NOMO-1 treated with DMSO at 0.1 percent for 48 hours (cell line): ENCODE measurements at regions not wholly inside any gene's neighbourhood (a gene's known extent, or its start where the extent isn't known, plus 50 kb on each side); places are given as distances from the start of the nearest gene placed in this dataset.
"Not testable (repeated sequence)": the region's sequence is repeated elsewhere in the genome, so short reads cannot be mapped to it uniquely, and the experiment has no call there.

Source experiments
- DNase-seq: peaks from one replicate; lab custom pipeline; 2025; ENCODE audit not compliant: unreplicated experiment; lab: John Stamatoyannopoulos, UW

DNA sequence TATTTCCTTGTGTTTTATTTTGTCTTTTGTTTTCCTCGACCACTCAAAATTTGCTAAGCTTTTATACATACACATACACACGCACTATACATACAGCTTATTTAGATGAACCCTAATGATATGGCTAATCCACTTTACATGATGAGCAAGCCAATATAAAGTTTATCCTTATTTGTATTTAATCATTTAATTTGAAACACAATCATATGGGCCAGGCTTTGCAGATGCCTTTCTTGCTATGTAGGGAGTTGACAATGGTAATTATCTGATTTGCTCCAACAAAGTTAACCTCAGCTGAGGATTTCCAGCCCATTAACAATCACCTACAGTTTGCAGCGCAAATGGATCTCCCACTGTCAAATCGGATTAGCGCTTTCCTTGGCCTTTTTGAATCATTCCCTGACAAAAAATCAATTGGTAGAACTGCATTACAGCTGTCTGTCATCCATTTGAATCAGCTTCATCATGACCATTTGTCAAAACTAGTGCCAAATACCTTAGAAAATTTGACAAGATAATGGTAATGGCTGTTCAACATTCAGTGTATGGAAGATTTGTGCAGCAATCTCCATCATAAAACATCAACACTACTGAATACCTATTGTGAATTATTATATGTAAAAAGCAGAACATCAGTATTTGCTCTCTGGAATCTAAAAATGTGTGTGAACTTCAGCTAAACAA lies 352.6 kb downstream of the MRPL39 start:
- DNase-seq = no peak

GRCh38 chr21:25246546-25246945 lies 360.7 kb downstream of the MRPL39 start:
- DNase-seq = no peak

- no peak for DNase-seq
These were observed 362.5 kb downstream of the MRPL39 start for GRCh38 chr21:25244735-25245134.

DNA sequence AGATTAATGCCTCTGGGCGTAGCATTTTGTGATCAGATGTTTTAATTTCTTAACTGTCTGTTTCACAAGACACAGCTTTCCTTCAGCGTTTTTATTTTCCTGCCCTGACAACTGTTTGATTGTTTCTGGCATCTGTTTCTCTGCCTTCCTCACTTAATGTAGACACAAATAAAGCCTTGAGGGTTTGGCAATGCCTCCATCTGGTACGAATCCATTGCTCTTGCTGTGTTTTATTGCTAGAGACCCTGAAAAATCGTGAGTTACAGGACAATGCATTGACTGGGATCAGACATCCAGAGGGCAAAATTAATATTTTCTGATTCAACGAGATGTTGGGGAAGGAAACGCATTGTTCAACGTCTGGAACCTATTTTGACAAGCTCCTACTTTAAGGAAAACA lies 363.5 kb downstream of the MRPL39 start:
- no peak for DNase-seq

DNA sequence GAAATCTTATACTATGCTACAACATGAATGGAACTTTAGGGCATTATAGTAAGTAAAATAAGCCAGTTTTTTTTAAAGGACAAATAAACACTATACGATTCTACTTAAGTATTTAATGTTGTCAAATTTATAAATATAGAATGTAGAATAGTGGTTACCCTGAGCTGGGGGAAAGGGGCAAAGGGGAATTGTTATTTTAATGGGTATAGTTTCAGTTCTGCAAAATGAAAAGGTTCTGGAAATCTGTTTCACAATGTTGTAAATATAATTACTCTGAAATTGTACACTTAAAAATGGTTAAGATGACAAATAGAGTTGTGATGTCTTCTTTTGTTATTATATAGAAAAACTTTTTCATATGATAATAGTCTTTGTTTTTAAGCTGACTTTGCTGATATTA lies 366.3 kb downstream of the MRPL39 start:
- peak; percentile 80 for DNase-seq

DNA sequence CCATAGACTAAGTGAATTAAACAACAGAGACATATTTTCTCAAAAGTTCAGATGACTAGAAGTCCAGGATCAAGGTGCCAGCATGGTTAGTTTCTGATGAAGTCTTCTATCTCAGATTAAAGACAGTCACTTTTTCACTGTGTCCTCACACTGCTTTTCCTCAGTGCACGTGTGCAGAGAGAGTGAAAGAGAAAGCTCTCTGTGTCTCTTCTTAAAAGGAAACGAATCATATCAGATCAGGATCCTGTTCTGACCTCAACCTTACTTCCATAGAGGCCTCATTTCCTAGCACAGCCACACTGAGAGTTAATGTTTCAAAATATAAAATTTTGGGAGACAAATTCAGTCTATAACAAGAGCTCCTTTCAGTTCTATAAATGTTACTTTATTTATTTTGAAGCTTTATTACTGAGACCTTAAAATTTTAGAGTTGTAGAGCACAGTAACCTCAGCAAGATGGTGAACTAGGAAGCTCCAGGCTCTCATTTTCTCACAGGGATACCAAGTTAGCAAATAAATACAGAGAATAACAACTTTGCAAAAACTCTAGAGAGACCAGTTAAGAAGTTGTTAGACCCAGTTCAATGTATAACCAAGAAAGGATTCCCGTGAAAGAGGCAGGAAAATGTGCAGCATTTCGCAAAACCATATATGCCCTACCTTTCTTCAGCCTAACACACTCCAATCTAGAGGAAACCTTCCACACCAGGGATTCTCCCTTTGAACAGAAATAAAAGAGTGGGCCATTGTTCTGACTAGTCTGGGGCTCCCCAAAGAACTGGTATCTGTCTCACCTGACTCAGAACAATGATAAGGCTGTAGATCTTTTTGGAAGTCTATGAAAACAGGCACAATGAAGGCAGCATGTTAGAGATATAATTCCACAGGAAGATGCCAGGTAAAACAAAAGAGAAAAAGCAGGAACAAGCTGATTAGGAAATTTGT lies 372.2 kb downstream of the MRPL39 start:
- DNase-seq = no peak

- DNase-seq = no peak
These were observed 386.3 kb downstream of the MRPL39 start for GRCh38 chr21:25220954-25221353.

DNA sequence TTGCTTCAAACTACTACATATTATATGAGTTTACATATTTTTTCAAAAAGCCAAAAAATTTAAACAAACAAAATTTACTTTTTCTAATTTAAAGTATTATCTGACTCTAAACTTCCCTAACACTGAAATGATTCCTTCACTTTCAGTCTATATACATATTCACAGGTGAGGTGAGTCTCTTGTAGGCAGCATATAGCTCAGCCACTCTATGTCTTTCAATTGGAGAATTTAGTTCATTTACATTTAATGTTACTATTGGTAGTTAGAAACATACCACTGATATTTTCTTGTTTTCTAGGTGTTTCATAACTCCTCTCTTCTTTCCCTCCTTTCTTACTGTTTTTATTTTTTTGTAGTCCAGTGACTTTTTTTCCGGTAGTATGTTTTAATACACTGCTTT lies 387.1 kb downstream of the MRPL39 start:
- DNase-seq = no peak

- no peak for DNase-seq
These were observed 391.4 kb downstream of the MRPL39 start for GRCh38 chr21:25215698-25216384.

GRCh38 chr21:25214676-25215075 lies 392.6 kb downstream of the MRPL39 start:
- DNase-seq = no peak

- DNase-seq = no peak
These were observed 407.3 kb downstream of the MRPL39 start for GRCh38 chr21:25199944-25200343.

DNA sequence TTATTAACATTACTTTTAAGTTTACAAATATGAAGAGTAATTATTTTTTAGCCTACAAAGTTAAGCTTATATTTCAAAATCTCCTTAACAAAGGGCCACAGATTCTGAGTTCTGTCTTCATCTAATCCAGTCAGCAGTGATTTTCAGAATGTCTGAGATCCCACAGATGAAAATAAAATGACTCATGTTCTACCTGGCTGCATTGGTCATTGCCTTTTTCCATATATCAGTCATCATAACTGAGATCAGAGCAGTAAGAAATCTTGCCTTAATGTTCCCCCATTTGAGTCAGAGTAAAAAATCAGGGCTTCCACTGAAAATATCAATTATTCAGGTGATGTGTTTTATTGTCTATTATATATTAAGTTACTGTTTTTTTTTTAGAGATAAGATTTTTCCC lies 416.1 kb downstream of the MRPL39 start:
- no peak for DNase-seq

DNA sequence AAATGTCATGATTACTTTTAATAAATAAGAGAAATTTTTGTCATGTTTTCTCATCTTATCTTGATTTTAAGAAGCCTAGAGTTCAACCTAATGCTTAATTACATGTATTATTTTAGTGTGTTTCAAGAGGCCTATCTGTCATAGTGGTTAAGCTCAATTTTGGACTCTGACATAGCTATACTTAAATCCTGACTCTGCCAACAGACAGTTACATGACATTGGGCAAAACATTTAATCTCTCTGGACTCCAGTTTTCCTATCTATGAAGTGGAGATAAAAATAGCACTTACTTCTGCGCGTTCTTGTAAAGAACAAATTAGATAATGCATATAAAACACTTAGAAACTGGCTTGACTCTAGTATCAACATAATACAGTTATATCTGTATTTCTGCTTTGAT lies 417.8 kb downstream of the MRPL39 start:
- DNase-seq = no peak

DNA sequence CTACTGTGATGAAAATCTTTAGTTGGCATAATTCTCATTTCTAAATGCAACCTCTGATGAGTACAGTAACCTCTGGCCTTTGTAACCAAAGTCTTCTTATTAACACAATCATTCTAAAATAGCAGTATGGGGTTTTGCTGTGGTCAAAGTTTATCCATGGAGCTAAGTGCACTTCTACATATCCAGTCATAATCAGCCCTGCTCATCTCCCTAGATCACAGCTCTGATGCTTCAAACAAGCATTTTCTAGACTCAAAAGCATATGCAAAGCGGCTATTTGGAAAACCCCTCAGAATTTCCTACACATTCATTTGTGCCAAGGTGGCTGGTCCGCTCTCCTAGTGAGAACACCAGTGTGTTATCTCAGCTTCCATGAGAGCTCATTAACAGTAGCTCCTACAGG lies 418.6 kb downstream of the MRPL39 start:
- DNase-seq = no peak

GRCh38 chr21:25186273-25186672 lies 421.0 kb downstream of the MRPL39 start:
- DNase-seq = no peak

- no peak for DNase-seq
These were observed 423.7 kb downstream of the MRPL39 start for GRCh38 chr21:25183577-25183976.

DNA sequence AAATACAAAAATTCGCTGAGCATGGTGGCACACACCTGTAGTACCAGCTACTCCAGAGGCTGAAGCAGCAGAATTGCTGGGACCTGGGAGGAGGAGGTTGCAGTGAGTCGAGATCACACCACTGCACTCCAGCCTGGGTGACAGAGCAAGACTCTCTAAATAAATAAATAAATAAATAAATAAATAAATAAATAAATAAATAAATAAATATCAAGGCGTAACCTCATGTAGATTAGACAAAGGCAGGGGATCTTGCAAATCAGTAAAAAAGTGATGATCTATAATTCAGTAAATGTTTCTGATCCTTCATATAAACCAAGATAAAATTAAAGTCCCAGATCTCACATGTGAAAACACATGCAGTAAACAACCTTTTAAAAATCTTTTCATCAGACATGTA lies 425.6 kb downstream of the MRPL39 start:
- not testable (repeated sequence) for DNase-seq

DNA sequence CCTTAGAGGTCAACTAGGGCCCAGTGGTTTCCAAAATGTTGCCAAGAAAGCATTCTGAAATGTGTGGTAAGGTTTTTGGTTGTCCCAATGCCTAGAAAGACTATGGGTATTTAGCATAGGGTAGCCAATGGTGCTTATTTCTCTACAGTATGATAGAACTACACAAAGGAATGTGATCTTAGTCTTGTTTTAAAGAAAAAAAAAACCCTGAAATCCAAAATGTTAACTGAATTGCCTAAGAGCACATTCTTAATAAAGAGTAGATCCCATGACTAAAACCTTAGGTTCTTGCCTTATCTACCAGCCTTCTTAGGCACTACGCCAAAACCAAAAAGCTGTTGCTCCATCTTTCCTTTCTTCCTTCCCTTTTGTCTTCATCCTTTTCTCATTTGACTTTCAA lies 428.2 kb downstream of the MRPL39 start:
- peak; percentile 35 for DNase-seq

GRCh38 chr21:25176637-25177412 lies 430.5 kb downstream of the MRPL39 start:
- peak; percentile 45 for DNase-seq

DNA sequence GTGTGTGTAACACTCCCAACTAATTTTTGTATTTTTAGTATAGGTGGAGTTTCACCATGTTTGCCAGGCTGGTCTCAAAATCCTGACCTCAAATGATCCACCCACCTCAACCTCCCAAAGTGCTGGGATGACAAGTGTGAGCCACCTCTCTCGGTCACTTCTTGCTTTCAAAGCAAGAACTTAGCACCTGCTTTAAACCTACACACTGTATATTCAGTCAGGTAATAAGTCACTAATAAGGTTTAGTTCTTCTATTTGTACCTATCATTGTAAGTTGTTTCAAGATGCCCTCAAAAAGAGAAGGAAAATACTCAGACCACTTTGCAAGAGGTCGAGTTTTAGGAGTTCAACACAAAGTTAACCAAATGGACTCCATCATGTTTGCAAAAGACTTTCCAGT lies 431.3 kb downstream of the MRPL39 start:
- DNase-seq = no peak

- peak; percentile 95 for DNase-seq
These were observed 435.8 kb downstream of the MRPL39 start for GRCh38 chr21:25171438-25171837.
